SU-DHL-6 (cell line): ENCODE measurements at regions not wholly inside any gene's neighbourhood (a gene's known extent, or its start where the extent isn't known, plus 50 kb on each side); places are given as distances from the start of the nearest gene placed in this dataset.

Experiments used
- EZH2phosphoT487 ChIP-seq: fragments of 200-600 bp; sonication (generic), shearing (Covaris generic); conservative IDR thresholded peaks from 2 replicates; pipeline ENCODE4 v1.6.1; 2018; ENCODE audit warnings: mild to moderate bottlenecking, antibody characterized with exemption, low read length, moderate library complexity, mixed read lengths
- TF ChIP-seq, protein P1 (sequence below): fragments of 200-600 bp; sonication (generic); IDR thresholded peaks from one replicate; pipeline ENCODE4 v1.5.1; 2017; ENCODE audit warnings: antibody characterized with exemption, mild to moderate bottlenecking, low read length, moderate library complexity; ENCODE audit not compliant: insufficient read depth, poor library complexity, severe bottlenecking

DNA sequence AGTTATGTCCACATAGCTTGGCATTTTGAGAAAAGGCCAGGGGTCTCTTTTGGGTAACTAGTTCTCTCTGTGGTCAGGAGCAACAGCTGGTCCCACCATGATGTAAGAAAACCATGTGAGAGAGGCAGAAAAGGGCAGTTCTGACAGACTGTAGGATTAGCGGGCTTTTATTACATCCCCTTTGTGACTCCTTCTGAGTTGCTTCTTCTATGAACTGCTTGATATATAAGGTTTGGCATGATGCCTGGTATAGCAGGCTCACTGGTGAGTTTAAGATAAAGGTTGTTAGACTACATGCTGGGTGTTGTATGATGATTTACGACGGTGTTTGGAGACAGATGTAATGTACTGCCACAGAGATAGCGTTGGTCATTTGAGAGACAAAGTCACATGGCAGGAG, 2308.1 kb upstream of the AGA start:
- TF ChIP-seq, protein P1, sequence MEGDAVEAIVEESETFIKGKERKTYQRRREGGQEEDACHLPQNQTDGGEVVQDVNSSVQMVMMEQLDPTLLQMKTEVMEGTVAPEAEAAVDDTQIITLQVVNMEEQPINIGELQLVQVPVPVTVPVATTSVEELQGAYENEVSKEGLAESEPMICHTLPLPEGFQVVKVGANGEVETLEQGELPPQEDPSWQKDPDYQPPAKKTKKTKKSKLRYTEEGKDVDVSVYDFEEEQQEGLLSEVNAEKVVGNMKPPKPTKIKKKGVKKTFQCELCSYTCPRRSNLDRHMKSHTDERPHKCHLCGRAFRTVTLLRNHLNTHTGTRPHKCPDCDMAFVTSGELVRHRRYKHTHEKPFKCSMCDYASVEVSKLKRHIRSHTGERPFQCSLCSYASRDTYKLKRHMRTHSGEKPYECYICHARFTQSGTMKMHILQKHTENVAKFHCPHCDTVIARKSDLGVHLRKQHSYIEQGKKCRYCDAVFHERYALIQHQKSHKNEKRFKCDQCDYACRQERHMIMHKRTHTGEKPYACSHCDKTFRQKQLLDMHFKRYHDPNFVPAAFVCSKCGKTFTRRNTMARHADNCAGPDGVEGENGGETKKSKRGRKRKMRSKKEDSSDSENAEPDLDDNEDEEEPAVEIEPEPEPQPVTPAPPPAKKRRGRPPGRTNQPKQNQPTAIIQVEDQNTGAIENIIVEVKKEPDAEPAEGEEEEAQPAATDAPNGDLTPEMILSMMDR: no peak
- no peak for TF ChIP-seq EZH2phosphoT487
